Inflammatory macrophage treated with lipopolysaccharide for 1 hour (primary cell): ENCODE measurements at regions not wholly inside any gene's neighbourhood (a gene's known extent, or its start where the extent isn't known, plus 50 kb on each side); places are given as distances from the start of the nearest gene placed in this dataset.

Source experiments
- DNase-seq, 2 donors: peaks; one replicate each; pipeline ENCODE4 v3.0.0-alpha.2; 2020 to 2022

GRCh38 chr15:69963385-69963784 lies 134.3 kb downstream of the TLE3 start:
- DNase-seq = no peak

- DNase-seq = no peak
These were observed 125.9 kb downstream of the TLE3 start for GRCh38 chr15:69971771-69972170.

GRCh38 chr15:69972436-69972835 lies 125.3 kb downstream of the TLE3 start:
- no peak for DNase-seq

- DNase-seq = no peak
These were observed 124.5 kb downstream of the TLE3 start for GRCh38 chr15:69973102-69973714.

- DNase-seq = no peak
These were observed 123.8 kb downstream of the TLE3 start for GRCh38 chr15:69973880-69974279.

- no peak for DNase-seq
These were observed 123.4 kb downstream of the TLE3 start for GRCh38 chr15:69974321-69974720.

- DNase-seq = peak; percentile 25 to 66
These were observed 121.2 kb downstream of the TLE3 start for GRCh38 chr15:69976366-69976994.

- no peak for DNase-seq
These were observed 119.1 kb downstream of the TLE3 start for GRCh38 chr15:69978603-69979002.

- DNase-seq = peak in 1 of 2 donors; percentile 8
These were observed 118.5 kb downstream of the TLE3 start for GRCh38 chr15:69979262-69979661.

- DNase-seq = no peak
These were observed 117.9 kb downstream of the TLE3 start for GRCh38 chr15:69979783-69980182.

GRCh38 chr15:69980341-69981059 lies 117.2 kb downstream of the TLE3 start:
- no peak for DNase-seq

GRCh38 chr15:69982037-69982436 lies 115.7 kb downstream of the TLE3 start:
- DNase-seq = no peak

- DNase-seq = peak; percentile 27 to 60
These were observed 113.9 kb downstream of the TLE3 start for GRCh38 chr15:69983696-69984265.

GRCh38 chr15:69987492-69988489 lies 109.9 kb downstream of the TLE3 start:
- DNase-seq = no peak

GRCh38 chr15:69988541-69989225 lies 109.0 kb downstream of the TLE3 start:
- DNase-seq = no peak

- DNase-seq = no peak
These were observed 106.9 kb downstream of the TLE3 start for GRCh38 chr15:69990566-69991421.

- DNase-seq = no peak
These were observed 106.2 kb downstream of the TLE3 start for GRCh38 chr15:69991551-69991980.

GRCh38 chr15:69992348-69992747 lies 105.4 kb downstream of the TLE3 start:
- DNase-seq = peak; percentile 46 to 68

- no peak for DNase-seq
These were observed 103.1 kb downstream of the TLE3 start for GRCh38 chr15:69994429-69995205.
